ENCODE measurements at regions not wholly inside any gene's neighbourhood (a gene's known extent, or its start where the extent isn't known, plus 50 kb on each side); places are given as distances from the start of the nearest gene placed in this dataset.

DNA sequence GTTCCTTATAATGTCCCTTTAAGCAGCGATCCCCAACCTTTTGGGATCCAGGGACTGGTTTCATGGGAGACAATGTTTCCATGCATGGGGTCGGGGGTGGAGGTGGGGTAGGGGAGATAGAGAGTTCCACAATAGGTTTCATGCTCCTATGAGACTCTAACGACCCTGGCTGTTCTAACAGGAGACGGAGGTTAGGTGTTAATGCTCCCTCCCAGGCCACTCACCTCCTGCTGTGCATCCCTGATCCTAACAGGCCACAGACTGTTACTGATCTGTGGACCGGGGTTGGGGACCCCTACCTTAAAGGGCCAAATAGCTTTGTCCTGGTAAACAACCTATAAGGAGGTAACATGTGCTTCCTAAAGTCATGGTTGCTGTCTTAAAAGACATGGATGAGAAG is 602.5 kb upstream of the RGMB start (continued):
- TF ChIP-seq CHD7 (IDR thresholded peaks at IDR 0.05; ENCODE audit: insufficient replicate concordance, low read length) = no peak
- TF ChIP-seq TBP (IDR thresholded peaks at IDR 0.05; ENCODE audit: low read depth, low read length) = no peak
- no peak for TF ChIP-seq HDAC6 (IDR thresholded peaks at IDR 0.05; ENCODE audit: low read depth, low read length)
- TF ChIP-seq CREB1 (IDR thresholded peaks at IDR 0.05) = no peak
- TF ChIP-seq BCL11A (IDR thresholded peaks at IDR 0.05; ENCODE audit: low read depth in 2 of 2, low read length in 2 of 2) = no peak
- TF ChIP-seq, protein P1, sequence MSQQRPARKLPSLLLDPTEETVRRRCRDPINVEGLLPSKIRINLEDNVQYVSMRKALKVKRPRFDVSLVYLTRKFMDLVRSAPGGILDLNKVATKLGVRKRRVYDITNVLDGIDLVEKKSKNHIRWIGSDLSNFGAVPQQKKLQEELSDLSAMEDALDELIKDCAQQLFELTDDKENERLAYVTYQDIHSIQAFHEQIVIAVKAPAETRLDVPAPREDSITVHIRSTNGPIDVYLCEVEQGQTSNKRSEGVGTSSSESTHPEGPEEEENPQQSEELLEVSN (IDR thresholded peaks at IDR 0.05) = no peak
- TF ChIP-seq RFX5 (IDR thresholded peaks at IDR 0.05; ENCODE audit: borderline replicate concordance, low read depth, low read length) = no peak
- no peak for TF ChIP-seq POU5F1 (IDR thresholded peaks at IDR 0.05; ENCODE audit: low read depth, low read length)

All from H1 (cell line).